SH-SY5Y (cell line): ENCODE measurements at regions not wholly inside any gene's neighbourhood (a gene's known extent, or its start where the extent isn't known, plus 50 kb on each side); places are given as distances from the start of the nearest gene placed in this dataset.

ENCODE experiments used
- GATA2 ChIP-seq: IDR thresholded peaks from 2 replicates; pipeline ENCODE4 v1.6.1; 2011; ENCODE audit warnings: mild to moderate bottlenecking, low read depth, low read length
- GATA3 ChIP-seq: IDR thresholded peaks from 2 replicates; pipeline ENCODE4 v1.6.1; 2011; ENCODE audit warnings: low read depth, mild to moderate bottlenecking, low read length, moderate library complexity

DNA sequence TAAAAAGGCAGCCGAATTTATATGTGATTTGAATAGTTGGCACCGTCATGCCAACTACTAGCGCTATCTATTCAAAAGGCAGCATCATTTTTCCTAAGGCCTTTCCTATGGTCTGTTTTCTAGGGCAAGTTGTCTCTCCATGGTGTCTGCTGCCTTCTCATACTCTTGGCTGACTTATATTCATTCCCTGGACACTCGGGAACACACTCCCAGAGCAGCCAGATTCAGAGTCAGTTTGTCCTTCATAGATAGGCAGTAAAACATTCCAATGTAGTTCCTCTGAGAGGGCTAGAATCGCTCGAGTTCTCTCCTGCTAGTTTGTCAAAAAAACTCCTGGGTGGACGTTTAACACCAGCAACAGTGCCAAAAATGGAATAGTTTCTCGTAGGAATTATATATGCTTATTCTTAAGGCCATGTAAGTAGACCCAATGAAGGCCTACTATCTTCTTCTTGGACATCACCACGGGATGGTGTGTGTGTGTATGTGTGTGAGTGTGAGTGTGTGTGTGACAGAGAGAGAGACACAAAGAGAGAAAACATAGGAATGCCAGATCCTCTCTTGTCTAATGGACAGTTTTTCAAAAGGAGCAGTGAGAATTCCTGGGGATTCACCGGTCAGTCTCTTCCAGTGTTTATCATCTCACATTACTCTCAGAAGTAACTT lies 129.3 kb upstream of the CTAGE1 start:
- TF ChIP-seq GATA2 (no peak), GATA3 (no peak)
